Smooth muscle cell (in vitro differentiated cells): ENCODE measurements at regions not wholly inside any gene's neighbourhood (a gene's known extent, or its start where the extent isn't known, plus 50 kb on each side); places are given as distances from the start of the nearest gene placed in this dataset.

Experiments used
- DNase-seq: peaks from one replicate; lab custom pipeline; 2025; ENCODE audit not compliant: unreplicated experiment; lab: John Stamatoyannopoulos, UW
- H2AFZ ChIP-seq: fragments of 200-600 bp; sonication (generic); 2 replicates; pipeline ENCODE4 v1.6.0; 2016; ENCODE audit warnings: antibody characterized with exemption, low read depth, mild to moderate bottlenecking
- H3F3A ChIP-seq: fragments of 200-600 bp; sonication (generic); 2 replicates; pipeline ENCODE4 v1.6.0; 2017; ENCODE audit warnings: antibody characterized with exemption, low read depth
- H3K27ac ChIP-seq: fragments of 200-600 bp; sonication (generic); 2 replicates; pipeline ENCODE4 v1.5.1; 2016; ENCODE audit warnings: low read depth, mild to moderate bottlenecking
- H3K27me3 ChIP-seq: fragments of 200-600 bp; sonication (generic); 2 replicates; pipeline ENCODE4 v1.6.1; 2016; ENCODE audit warnings: low read depth, mild to moderate bottlenecking
- H3K36me3 ChIP-seq: fragments of 200-600 bp; sonication (generic); 2 replicates; pipeline ENCODE4 v1.5.1; 2016; ENCODE audit warnings: low read depth
- H3K4me1 ChIP-seq: fragments of 200-600 bp; sonication (generic); 2 replicates; pipeline ENCODE4 v1.5.1; 2016; ENCODE audit warnings: low read depth
- H3K4me2 ChIP-seq: fragments of 200-600 bp; sonication (generic); 2 replicates; pipeline ENCODE4 v1.6.0; 2016; ENCODE audit warnings: mild to moderate bottlenecking
- H3K4me3 ChIP-seq: fragments of 200-600 bp; sonication (generic); 2 replicates; pipeline ENCODE4 v1.5.1; 2016; ENCODE audit warnings: mild to moderate bottlenecking
- H3K79me2 ChIP-seq: fragments of 200-600 bp; sonication (generic); 2 replicates; pipeline ENCODE4 v1.6.0; 2016; ENCODE audit warnings: low read depth, mild to moderate bottlenecking
- H3K9ac ChIP-seq: fragments of 200-600 bp; sonication (generic); 2 replicates; pipeline ENCODE4 v1.6.0; 2016; ENCODE audit warnings: low read depth
- H3K9me3 ChIP-seq: fragments of 200-600 bp; sonication (generic); replicated peaks from 2 replicates; pipeline ENCODE4 v1.5.1; 2016; ENCODE audit warnings: low read depth
- H4K20me1 ChIP-seq: fragments of 200-600 bp; sonication (generic); 2 replicates; pipeline ENCODE4 v1.6.0; 2016; ENCODE audit warnings: low read depth
- WGBS: methylation state at CpG from one replicate; pipeline ENCODE4 v1.1.7; 2016; ENCODE audit warnings: low lambda C conversion rate; 5-methylcytosine and 5-hydroxymethylcytosine counted together
- TF ChIP-seq, protein P1 (sequence below): fragments of 200-600 bp; sonication (generic); IDR thresholded peaks from 2 replicates; pipeline ENCODE4 v1.5.1; 2017; ENCODE audit warnings: borderline replicate concordance, mild to moderate bottlenecking, antibody characterized with exemption; ENCODE audit not compliant: insufficient read depth, poor library complexity, severe bottlenecking

DNA sequence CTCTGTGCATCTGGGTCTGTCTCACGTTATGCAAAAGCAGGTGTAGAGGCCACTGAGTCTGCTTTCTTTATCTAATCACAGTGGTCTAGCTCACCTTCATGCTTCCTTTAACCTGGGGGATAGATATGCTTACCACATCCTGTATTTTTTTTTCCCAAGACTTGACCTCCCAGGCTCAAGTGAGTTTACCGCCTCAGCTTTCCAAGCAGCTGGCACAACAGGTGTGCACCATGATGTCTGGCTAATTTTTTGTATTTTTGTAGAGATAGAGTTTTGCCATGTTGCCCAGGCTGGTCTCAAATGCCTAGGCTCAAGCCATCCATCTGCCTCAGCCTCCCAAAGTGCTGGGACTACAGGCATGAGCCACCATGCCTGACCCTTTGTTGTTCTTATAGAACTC, 236.0 kb downstream of the ATP23 start:
- no peak overlapping the region for H3K4me3 ChIP-seq
- no peak overlapping the region for H3K4me2 ChIP-seq
- H2AFZ ChIP-seq = no peak overlapping the region
- DNase-seq = no peak
- no peaks in the 10 kb centered on the region for H3K36me3 ChIP-seq
- H3K79me2 ChIP-seq = no peaks in the 10 kb centered on the region
- H3K9me3 ChIP-seq = no peaks in the 10 kb centered on the region
- no peaks in the 10 kb centered on the region for H3K4me1 ChIP-seq
- no peak overlapping the region for H3K9ac ChIP-seq
- no peaks in the 10 kb centered on the region for H4K20me1 ChIP-seq
- no peaks in the 10 kb centered on the region for H3F3A ChIP-seq
- H3K27ac ChIP-seq = no peak overlapping the region
- TF ChIP-seq, protein P1, sequence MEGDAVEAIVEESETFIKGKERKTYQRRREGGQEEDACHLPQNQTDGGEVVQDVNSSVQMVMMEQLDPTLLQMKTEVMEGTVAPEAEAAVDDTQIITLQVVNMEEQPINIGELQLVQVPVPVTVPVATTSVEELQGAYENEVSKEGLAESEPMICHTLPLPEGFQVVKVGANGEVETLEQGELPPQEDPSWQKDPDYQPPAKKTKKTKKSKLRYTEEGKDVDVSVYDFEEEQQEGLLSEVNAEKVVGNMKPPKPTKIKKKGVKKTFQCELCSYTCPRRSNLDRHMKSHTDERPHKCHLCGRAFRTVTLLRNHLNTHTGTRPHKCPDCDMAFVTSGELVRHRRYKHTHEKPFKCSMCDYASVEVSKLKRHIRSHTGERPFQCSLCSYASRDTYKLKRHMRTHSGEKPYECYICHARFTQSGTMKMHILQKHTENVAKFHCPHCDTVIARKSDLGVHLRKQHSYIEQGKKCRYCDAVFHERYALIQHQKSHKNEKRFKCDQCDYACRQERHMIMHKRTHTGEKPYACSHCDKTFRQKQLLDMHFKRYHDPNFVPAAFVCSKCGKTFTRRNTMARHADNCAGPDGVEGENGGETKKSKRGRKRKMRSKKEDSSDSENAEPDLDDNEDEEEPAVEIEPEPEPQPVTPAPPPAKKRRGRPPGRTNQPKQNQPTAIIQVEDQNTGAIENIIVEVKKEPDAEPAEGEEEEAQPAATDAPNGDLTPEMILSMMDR = no peak
- 84% methylated on average over 2 of the region's 2 CpGs for WGBS
- H3K27me3 ChIP-seq = peaks cover 16% of the 10 kb centered on the region

DNA sequence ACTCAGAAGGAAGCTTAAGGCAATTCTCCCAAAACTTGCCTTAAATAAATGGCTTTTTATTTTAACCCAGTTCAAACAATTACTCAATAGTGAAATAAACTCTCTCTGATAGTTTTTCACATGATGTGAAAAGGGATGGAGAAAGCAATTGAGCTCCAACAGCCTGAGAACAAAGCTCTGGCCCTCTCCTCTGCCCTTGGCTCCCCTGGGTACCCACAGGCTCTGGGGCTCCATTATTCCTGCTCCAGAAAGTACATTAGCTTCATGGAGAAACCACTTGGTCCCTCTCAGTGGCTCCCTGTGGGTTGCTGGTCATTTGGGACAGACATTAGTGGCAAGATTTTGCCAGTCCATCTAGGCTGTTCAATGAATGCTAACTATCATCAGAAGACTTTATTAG, 242.8 kb downstream of the ATP23 start:
- TF ChIP-seq, protein P1 = no peak
- Histone ChIP-seq H3K4me1 (peaks cover 9% of the 10 kb centered on the region), H4K20me1 (no peaks in the 10 kb centered on the region), H3K4me3 (no peak overlapping the region), H3K27me3 (no peaks in the 10 kb centered on the region), H3K27ac (no peak overlapping the region), H3K9ac (no peak overlapping the region), H3K9me3 (no peaks in the 10 kb centered on the region), H3K36me3 (no peaks in the 10 kb centered on the region), H3K4me2 (no peak overlapping the region), H3K79me2 (no peaks in the 10 kb centered on the region), H3F3A (no peaks in the 10 kb centered on the region), H2AFZ (no peak overlapping the region)
- DNase-seq = no peak

DNA sequence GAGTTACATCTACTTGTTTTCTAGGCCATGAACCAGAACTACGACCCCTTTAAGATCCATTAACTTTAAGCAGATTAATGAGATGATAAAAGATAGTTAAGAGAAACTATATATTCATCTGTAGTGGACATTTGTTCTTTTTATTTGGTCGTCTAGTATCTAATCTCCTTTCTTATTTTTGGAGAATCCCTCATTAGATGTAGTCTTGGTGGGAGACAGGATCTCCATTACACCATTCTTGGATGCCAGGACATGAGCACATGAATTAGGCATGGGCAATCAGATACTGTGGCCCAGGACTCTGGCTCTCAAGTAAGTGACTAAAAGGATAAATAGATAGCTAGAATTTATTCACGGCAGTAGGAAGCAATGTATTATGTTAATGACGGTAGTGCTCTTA, 245.0 kb downstream of the ATP23 start:
- WGBS = 89% methylated on average over 4 of the region's 4 CpGs
- Histone ChIP-seq H3K4me1 (peaks cover 9% of the 10 kb centered on the region), H3K4me3 (no peak overlapping the region), H4K20me1 (no peaks in the 10 kb centered on the region), H2AFZ (no peak overlapping the region), H3K9me3 (no peaks in the 10 kb centered on the region), H3K27ac (no peak overlapping the region), H3K36me3 (no peaks in the 10 kb centered on the region), H3K9ac (no peak overlapping the region), H3F3A (no peaks in the 10 kb centered on the region), H3K27me3 (no peaks in the 10 kb centered on the region), H3K4me2 (no peak overlapping the region), H3K79me2 (no peaks in the 10 kb centered on the region)
- TF ChIP-seq, protein P1 = no peak
- DNase-seq = no peak

DNA sequence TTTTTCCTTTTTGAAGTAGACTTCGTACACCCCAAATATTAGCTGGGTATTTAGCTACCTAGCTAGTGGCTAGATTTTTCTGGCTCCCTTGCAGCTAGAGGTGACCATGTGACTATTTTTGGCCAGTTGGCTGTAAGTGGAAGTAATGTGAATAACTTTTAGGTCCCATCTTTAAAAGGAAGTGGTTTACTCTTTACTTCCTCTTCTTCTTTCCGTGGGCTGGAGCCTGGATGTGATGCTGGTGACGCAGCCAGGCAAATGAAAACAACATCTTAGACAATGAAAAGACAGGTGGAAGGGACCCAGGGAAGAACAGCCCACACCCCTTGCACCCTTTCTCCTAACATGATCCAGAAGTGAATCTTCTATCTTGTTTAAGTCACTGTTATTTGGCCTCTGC, 245.5 kb downstream of the ATP23 start:
- WGBS = 94% methylated on average over 3 of the region's 3 CpGs
- Histone ChIP-seq H3K27ac (no peak overlapping the region), H3K27me3 (no peaks in the 10 kb centered on the region), H3K4me1 (peaks cover 9% of the 10 kb centered on the region), H3K9me3 (no peaks in the 10 kb centered on the region), H3K79me2 (no peaks in the 10 kb centered on the region), H2AFZ (no peak overlapping the region), H3K36me3 (no peaks in the 10 kb centered on the region), H3K4me3 (no peak overlapping the region), H3F3A (no peaks in the 10 kb centered on the region), H3K4me2 (no peak overlapping the region), H3K9ac (no peak overlapping the region), H4K20me1 (no peaks in the 10 kb centered on the region)
- no peak for DNase-seq
- TF ChIP-seq, protein P1 = no peak
